ENCODE measurements at regions not wholly inside any gene's neighbourhood (a gene's known extent, or its start where the extent isn't known, plus 50 kb on each side); places are given as distances from the start of the nearest gene placed in this dataset.
"Not testable (repeated sequence)": the region's sequence is repeated elsewhere in the genome, so short reads cannot be mapped to it uniquely, and the experiment has no call there.

DNA sequence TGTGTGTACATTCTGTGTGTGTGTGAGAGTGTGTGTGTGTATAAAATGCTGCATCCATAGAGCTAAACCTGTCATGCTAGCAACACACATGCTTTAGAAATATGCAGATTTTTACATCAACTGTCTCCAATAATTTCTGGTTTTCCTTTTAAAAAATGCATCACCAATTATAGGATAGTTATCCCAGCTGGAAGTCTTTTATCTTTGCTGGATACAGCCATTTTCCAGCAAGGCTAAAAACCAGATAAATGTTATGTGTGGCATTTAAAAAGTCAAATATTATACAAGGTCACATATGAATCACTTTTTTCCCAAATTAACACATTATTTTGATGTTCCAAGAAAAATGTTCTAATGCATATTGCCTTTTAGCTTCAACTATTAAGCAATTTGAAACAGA, 202.0 kb upstream of the IPO5 start:
- Histone ChIP-seq H3K36me3 (replicated peaks; ENCODE audit: control insufficient read depth, insufficient read depth, low read length) (no peaks in the 10 kb centered on the region), H3K27me3 (ENCODE audit: control insufficient read depth, insufficient read depth, low read length) (no peaks in the 10 kb centered on the region), H3K4me3 (ENCODE audit: insufficient read depth, low read depth, low read length) (no peak overlapping the region)
- no peak for DNase-seq

DNA sequence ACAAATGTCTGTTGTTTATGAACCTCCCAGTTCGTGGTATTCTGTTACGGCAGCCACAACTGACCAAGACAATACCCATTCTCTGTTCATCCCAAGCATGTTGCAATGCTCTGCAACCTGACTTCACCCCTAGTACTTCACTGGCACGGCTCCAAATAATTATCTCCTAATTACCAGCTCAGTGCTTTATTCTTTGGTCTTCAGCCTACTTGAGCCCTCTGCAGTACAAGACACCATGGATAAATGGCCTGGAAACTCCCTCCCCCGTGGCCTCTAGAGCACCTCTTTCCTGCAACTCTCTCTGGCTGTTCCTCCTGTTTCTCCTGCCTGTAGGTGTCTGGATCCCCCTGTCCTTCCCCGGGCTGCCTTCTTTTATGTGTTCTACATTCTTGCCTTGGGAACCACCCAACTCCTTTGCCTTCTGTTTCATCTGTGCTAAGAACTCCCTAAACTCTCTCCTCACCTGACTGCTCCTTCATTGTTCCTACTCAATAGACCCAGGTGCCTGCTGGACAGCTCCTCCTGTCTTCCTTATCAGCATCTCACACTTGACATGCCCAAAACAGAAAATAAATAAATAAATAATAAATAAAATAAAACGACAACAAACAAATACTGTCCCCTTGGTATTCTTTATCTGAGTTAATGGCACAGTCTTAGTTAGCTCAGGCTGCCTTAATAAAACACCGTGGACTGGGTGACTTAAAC, 200.4 kb upstream of the IPO5 start:
- H3K4me3 ChIP-seq (ENCODE audit: insufficient read depth, low read depth, low read length) = no peak overlapping the region
- peak; percentile 9 for DNase-seq
- no peaks in the 10 kb centered on the region for H3K27me3 ChIP-seq (ENCODE audit: control insufficient read depth, insufficient read depth, low read length)
- H3K36me3 ChIP-seq (replicated peaks; ENCODE audit: control insufficient read depth, insufficient read depth, low read length) = no peaks in the 10 kb centered on the region

DNA sequence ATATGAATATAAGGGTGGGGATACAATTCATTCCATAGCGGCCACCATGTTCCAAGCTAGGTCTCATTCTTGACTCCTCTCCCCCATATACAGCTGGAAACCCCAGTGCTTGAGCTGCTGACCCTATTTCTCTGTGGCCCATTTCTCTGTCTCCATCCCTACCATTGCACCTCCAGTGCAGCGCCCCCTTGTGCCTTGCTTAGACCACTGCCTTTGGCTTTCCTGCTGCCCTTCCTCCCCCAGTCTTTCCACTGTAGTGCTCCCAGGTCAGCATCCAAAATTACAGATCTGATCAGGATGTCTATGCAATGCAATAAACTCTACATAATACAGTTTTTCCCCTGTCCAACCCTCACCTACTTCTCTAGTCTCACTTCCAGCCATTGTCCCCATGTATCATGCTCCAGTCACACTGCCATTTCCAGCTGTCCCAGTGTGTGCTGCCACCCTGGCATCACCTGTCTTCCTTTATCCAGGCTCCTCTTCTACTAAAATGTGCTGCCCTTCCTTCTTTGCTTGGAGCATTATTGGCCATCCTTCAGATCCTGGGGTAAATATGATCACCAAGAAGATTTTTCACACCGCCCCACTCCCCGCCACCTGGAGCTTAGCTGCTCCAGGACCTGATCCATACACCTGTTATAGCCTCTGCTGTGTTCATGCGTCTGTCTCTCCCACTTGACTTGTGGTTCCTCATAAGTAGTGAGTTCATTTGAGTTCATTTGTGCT, 199.4 kb upstream of the IPO5 start:
- no peaks in the 10 kb centered on the region for H3K27me3 ChIP-seq (ENCODE audit: control insufficient read depth, insufficient read depth, low read length)
- no peak overlapping the region for H3K4me3 ChIP-seq (ENCODE audit: insufficient read depth, low read depth, low read length)
- peak; percentile 40 for DNase-seq
- no peaks in the 10 kb centered on the region for H3K36me3 ChIP-seq (replicated peaks; ENCODE audit: control insufficient read depth, insufficient read depth, low read length)

DNA sequence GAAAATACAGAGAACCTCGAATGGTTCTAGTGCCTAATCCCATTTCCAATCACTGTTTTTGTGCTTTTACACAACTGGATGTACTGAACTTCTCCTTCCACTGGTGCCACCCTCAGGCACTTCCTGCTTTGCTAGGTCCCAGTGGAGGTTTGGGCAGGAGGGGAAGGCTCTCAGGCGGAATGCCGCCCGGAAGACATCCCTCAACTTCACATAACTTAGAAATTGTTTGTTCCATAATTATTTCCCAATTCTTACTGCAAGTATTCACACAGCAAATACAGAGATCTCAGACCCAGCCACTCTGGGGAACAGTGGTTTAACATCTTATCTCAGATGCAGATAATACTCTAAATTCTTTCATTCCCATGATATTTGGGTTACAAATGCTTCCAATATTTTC, 195.7 kb upstream of the IPO5 start:
- Histone ChIP-seq H3K36me3 (replicated peaks; ENCODE audit: control insufficient read depth, insufficient read depth, low read length) (no peaks in the 10 kb centered on the region), H3K27me3 (ENCODE audit: control insufficient read depth, insufficient read depth, low read length) (no peaks in the 10 kb centered on the region), H3K4me3 (ENCODE audit: insufficient read depth, low read depth, low read length) (no peak overlapping the region)
- no peak for DNase-seq

DNA sequence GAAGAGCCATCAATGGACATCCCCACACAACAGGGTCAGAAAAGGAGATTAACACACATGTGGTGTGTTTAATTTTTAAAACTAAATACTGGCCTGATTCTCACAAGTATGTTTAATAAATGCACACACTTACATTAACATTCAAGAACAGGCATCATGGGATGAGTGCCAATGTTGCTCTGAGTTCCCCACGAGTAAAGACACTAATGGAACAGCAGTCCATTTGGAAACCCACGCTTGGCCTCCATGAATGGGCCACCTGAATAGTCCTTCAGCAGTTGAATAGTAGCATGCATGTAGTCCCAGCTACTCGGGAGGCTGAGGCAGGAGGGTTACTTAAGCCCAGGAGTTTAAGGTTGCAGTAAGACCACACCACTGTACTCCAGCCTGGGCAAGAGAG, 195.2 kb upstream of the IPO5 start:
- no peak for DNase-seq
- Histone ChIP-seq H3K36me3 (replicated peaks; ENCODE audit: control insufficient read depth, insufficient read depth, low read length) (no peaks in the 10 kb centered on the region), H3K4me3 (ENCODE audit: insufficient read depth, low read depth, low read length) (no peak overlapping the region), H3K27me3 (ENCODE audit: control insufficient read depth, insufficient read depth, low read length) (no peaks in the 10 kb centered on the region)

DNA sequence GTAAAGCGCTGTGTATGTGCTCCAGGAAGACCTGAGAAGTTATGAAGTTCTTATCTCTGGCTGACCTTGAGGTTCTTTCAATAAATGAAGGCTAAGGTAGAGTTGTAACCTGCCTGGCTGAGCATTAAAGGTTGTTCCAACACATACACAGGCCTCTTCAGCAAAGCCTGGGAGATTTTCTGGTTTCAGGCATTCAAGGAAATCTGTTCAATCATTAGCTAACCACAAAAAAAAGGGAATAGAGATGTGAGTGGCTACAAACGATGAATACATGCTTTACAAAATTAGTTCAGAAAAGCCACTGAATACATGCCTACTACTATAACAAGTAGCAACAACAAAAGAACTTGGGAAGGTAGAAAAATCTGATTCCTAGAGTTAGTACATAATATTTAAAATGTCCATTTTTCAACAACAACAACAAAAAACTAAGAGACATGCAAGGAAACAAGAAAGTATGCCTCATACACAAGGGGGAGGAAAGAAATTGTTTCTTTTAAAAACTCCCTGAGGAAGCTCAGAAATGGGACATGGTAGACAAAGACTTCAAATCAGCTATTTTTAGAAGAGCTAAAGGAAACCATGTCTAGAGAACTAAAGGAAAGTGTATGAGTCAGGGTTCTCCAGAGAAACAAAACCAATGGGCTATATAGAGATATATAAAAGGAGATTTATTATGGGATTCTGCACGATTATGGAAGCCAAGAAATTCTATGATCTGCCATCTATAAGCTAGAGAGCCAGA, 191.5 kb upstream of the IPO5 start:
- H3K27me3 ChIP-seq (ENCODE audit: control insufficient read depth, insufficient read depth, low read length) = no peaks in the 10 kb centered on the region
- DNase-seq = no peak
- no peaks in the 10 kb centered on the region for H3K36me3 ChIP-seq (replicated peaks; ENCODE audit: control insufficient read depth, insufficient read depth, low read length)
- H3K4me3 ChIP-seq (ENCODE audit: insufficient read depth, low read depth, low read length) = no peak overlapping the region

DNA sequence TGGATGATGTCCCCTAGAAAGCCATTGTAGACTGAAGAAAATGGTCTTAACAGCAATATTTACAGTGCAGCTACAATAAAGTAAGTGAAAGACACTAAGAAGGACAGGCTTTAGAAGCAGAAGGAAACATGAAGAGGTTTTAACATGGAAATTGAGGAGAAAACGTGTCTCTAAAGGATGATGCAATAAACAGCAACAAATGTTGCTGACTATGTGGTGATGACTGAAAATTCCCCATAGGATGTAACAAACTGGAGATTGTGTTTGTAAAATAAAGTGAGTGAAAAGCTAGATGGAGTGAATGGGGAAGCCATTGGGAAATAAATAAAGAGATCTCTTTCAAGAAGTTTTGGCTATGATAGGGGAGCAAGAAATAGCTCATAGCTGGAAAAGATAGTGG, 186.7 kb upstream of the IPO5 start:
- no peaks in the 10 kb centered on the region for H3K27me3 ChIP-seq (ENCODE audit: control insufficient read depth, insufficient read depth, low read length)
- no peaks in the 10 kb centered on the region for H3K36me3 ChIP-seq (replicated peaks; ENCODE audit: control insufficient read depth, insufficient read depth, low read length)
- H3K4me3 ChIP-seq (ENCODE audit: insufficient read depth, low read depth, low read length) = no peak overlapping the region
- no peak for DNase-seq

DNA sequence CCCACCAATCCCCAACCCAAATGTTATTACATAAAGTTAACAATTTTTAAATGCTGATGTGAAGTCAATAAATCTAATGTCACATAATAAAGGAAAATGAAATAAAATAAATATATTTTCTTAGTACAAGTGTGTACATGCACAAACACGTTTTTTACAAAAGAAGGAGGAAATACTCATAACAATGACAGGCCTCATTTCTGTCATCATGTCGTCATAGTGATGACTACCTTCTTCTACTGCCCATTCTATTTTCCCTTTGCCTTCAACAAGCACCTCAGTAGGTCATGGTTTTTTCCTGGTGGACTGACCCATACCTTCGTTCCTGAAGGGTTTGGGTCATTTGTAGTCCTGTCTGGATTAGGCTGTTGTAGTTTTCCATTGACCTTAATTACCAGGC, 185.3 kb upstream of the IPO5 start:
- no peak for DNase-seq
- H3K4me3 ChIP-seq (ENCODE audit: insufficient read depth, low read depth, low read length) = no peak overlapping the region
- H3K27me3 ChIP-seq (ENCODE audit: control insufficient read depth, insufficient read depth, low read length) = no peaks in the 10 kb centered on the region
- H3K36me3 ChIP-seq (replicated peaks; ENCODE audit: control insufficient read depth, insufficient read depth, low read length) = no peaks in the 10 kb centered on the region

DNA sequence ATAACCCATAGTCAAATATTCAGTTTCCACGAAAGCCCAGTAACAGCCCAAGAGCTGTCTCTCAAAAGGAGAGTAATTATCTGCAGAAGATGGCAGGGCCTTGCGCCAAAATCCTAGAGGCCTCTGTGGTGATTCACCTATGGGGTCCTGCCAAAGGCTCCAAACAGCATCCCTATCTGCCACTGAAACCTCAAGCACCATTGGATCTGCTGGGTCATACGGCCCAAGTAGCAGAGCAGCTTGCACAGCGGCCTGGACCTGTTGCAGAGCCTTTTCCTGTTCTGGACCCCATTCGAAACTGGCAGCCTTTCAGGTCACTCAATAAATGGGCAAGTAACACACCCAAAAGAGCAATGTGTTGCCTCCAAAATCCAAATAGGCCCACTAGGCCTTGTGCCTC, 183.2 kb upstream of the IPO5 start:
- not testable (repeated sequence) for H3K4me3 ChIP-seq (ENCODE audit: insufficient read depth, low read depth, low read length); H3K36me3 ChIP-seq (replicated peaks; ENCODE audit: control insufficient read depth, insufficient read depth, low read length); DNase-seq; H3K27me3 ChIP-seq (ENCODE audit: control insufficient read depth, insufficient read depth, low read length)

DNA sequence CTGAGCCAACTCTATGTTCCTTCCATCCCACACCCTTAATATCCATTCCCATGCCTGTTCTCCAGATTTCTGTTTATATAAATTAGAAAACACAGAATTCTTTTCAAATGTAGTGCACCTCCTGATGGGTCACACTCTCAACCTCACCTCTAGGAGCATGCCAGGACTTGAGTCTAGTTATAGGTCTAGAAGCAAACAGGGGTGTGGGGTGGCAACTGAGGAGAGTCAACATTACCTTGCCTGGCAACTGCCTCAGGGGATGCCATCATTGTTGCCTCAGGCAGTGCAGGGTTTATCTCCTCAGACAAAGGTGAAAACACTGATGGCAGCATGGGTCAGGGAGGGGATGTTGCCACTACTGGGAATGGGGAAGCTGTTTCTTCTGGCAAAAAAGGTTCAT, 181.0 kb upstream of the IPO5 start:
- not testable (repeated sequence) for H3K36me3 ChIP-seq (replicated peaks; ENCODE audit: control insufficient read depth, insufficient read depth, low read length); H3K27me3 ChIP-seq (ENCODE audit: control insufficient read depth, insufficient read depth, low read length); H3K4me3 ChIP-seq (ENCODE audit: insufficient read depth, low read depth, low read length); DNase-seq

DNA sequence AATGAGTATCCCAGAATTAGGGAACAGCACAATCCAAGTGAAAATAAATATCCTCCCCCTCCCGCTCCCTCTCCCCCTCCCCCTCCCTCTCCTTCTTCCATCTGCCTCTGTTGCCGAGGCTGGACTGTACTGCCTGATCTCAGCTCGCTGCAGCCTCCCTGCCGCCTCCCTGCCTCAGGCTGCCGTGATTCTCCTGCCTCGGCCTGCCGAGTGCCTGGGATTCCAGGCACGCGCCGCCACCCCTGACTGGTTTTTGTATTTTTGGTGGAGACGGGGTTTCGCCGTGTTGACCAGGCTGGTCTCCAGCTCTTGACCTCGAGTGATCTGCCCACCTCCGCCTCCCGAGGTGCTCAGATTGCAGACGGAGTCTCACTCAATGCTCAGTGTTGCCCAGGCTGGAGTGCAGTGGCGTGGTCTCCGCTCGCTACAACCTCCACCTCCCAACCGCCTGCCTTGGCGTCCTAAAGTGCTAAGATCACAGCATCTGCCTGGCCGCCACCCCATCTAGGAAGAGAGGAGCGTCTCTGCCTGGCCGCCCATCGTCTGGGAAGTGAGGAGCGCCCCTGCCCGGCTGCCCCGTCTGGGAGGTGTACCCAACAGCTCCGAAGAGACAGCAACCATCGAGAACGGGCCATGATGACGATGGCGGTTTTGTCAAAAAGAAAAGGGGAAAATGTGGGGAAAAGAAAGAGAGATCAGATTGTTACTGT, 178.9 kb upstream of the IPO5 start:
- DNase-seq; H3K27me3 ChIP-seq (ENCODE audit: control insufficient read depth, insufficient read depth, low read length); H3K36me3 ChIP-seq (replicated peaks; ENCODE audit: control insufficient read depth, insufficient read depth, low read length); H3K4me3 ChIP-seq (ENCODE audit: insufficient read depth, low read depth, low read length): not testable (repeated sequence)

DNA sequence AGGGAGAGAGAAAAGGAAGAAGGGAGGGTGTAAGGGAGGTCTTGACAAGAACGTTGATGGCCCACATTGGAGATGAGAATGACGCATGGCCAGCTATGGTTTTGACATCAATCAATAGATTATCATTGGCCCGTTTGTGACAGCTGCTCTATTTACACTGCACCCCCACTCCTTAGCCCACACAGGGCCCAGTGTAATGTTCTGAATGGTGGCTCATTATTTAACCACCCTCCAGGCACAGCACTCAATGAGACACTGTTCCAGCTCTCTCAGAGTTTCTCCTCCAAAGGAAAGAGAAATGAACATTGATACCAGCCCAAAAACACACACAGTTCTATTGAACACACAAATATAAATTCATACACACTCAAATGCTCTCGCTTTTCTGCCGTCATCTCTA, 173.0 kb upstream of the IPO5 start:
- Histone ChIP-seq H3K36me3 (replicated peaks; ENCODE audit: control insufficient read depth, insufficient read depth, low read length) (no peaks in the 10 kb centered on the region), H3K27me3 (ENCODE audit: control insufficient read depth, insufficient read depth, low read length) (no peaks in the 10 kb centered on the region), H3K4me3 (ENCODE audit: insufficient read depth, low read depth, low read length) (no peak overlapping the region)
- no peak for DNase-seq

DNA sequence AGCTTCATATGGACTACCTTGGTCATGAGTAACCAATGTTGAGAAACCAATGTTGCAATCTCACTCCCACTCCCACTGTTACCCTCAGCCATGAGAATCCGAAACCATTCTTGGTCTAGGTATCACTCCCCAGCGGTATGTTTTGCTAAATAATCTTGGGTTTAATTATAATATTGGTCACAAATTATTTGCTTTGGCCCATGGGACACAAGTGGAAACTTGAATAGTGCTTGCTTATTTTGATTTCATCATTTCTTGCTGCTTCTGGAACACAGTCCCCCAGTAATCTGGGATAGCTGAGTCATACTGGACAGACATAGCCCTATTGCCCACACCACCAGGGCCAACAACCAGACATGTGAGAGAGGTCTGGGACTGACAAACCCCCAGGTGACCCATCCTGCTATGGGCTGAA, 171.6 kb upstream of the IPO5 start:
- DNase-seq = no peak
- Histone ChIP-seq H3K27me3 (ENCODE audit: control insufficient read depth, insufficient read depth, low read length) (no peaks in the 10 kb centered on the region), H3K36me3 (replicated peaks; ENCODE audit: control insufficient read depth, insufficient read depth, low read length) (no peaks in the 10 kb centered on the region), H3K4me3 (ENCODE audit: insufficient read depth, low read depth, low read length) (no peak overlapping the region)

DNA sequence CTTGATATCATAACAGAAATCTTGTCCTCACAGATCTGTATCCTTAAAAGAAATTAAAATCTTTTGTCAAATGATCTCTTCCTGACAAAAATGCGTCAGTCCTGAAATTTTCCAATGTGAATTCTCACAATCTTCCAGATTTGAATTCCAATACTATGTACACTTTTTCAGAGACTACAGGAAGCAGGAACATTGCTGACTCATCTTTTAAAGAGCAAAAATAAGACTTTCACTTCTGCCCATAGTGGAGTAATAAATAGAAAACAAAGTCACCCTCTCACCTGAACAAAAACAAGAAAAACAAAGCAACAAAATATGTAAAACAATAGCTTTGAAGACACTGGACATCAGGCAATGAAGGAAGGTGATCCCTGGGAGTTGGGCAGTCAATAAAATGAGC, 167.0 kb upstream of the IPO5 start:
- Histone ChIP-seq H3K36me3 (replicated peaks; ENCODE audit: control insufficient read depth, insufficient read depth, low read length) (no peaks in the 10 kb centered on the region), H3K4me3 (ENCODE audit: insufficient read depth, low read depth, low read length) (no peak overlapping the region), H3K27me3 (ENCODE audit: control insufficient read depth, insufficient read depth, low read length) (no peaks in the 10 kb centered on the region)
- DNase-seq = no peak

Data from H7 (cell line).